GM21717 (cell line): ENCODE measurements at regions not wholly inside any gene's neighbourhood (a gene's known extent, or its start where the extent isn't known, plus 50 kb on each side); places are given as distances from the start of the nearest gene placed in this dataset.
"Not testable (repeated sequence)": the region's sequence is repeated elsewhere in the genome, so short reads cannot be mapped to it uniquely, and the experiment has no call there.

Experiments used
- ATAC-seq: cut with Tn5 transposase; IDR thresholded peaks from one replicate; pipeline ENCODE4 v1.9.1; 2021; ENCODE audit warnings: mild to moderate bottlenecking, moderate library complexity; ENCODE audit not compliant: unreplicated experiment

DNA sequence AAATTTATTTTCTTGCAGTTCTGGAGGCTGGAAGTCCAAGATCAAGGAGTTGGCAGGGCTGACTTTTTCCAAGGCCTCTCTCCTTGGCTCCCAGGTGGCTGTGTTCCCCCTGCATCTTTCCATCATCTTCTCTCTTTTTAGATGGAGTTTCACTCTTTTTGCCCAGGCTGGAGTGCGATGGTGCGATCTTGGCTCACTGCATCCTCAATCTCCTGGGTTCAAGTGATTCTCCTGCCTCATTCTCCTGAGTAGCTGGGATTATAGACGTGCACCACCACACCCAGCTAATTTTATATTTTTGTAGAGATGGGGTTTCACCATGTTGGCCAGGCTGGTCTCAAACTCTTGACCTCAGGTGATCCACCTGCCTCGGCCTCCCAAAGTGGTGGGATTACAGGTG lies 411.1 kb downstream of the RPS24 start:
- ATAC-seq: not testable (repeated sequence)

- no peak for ATAC-seq
Measured at GRCh38 chr10:78445308-78445707, 411.6 kb downstream of the RPS24 start.

DNA sequence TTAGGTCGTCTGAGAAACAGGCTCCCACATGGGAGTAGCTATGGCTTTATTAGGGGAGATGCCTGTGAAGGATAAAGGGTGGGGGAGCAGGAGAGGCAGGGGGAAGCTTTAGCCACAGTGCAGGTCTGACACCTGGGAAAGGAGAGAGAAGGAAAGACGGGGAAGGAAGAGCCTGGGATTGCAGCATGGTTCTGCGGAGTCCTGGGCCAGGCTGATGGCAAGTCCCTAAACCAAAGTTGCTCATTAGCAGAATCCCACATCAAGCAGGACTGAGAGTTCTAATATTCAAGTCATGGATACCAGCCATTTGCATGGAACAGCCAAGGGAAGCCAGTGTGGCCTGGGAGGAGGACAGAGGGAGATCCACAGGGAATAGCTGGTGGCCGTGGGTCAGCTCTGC lies 414.8 kb downstream of the RPS24 start:
- ATAC-seq: no peak

- ATAC-seq: no peak
Measured at GRCh38 chr10:78448994-78449418, 415.3 kb downstream of the RPS24 start.

DNA sequence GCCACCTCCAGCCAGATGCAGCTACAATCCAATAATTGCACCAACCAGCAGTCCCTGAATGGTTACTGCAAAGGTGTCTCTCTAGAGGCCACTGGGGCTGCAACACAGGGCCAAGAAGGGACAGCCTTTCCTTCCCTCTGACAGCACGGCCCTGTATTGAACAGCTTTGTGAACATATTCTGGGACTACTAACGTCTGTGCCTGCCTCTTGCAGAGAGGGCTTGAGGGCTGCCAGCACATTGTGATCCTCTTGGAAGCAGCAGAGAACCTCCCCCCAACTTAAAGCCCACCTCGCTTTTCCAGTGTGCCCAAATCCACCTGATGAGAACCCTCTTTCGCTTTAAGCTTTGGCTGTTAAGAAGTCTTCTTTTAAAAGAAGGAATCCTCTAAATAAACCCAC lies 415.9 kb downstream of the RPS24 start:
- no peak for ATAC-seq

DNA sequence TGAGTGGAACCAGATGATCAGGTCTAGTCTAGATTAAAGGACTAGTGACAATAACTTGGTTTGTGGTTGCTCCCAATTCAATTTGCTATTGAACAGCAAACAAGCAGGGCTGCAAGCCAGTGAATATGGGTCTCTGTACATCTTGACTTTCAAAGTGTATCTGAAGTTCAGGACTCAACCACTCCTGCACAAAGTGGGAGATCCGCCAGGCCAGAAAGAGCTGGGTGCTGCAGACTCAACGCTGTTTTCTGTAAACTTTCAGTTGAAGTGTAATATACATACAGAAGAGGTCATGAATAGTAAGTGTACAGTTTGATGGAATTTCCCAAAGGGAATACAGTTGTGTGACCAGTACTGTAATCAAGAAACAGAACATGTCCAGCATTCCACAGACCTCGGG lies 416.6 kb downstream of the RPS24 start:
- ATAC-seq: no peak

DNA sequence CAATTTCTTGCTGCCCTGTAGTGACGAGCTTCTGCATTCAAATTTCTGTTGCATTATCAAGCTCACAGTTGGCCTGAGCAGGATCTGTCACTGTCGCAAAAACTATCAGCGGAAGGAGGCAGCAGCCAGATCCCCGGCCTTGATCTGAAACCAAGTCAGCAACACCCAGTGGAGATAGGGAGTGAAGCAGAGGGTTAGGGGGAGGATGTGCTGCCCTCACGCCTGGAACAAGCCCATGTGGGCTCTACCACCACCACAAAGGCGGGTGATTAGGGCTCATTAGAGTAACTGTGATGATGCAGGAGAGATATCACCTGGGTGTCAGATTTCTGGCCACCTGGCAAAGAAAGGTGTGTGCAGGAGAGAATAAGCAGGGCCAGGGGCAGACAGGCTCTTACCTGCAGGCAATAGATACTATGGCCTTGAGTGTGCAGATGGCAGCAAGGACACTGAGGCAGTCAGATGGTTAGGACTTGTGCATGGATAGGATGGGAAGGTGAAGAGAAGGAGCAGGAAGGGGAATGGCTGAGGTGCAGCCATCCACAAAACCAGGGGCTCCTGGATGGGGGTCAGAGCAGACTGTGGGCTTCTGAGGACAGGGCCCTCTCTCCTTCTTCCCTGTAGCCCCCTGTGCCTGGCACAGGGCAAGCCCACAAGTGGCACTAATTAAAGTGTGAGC lies 417.3 kb downstream of the RPS24 start:
- no peak for ATAC-seq

GRCh38 chr10:78451592-78451991 lies 417.9 kb downstream of the RPS24 start:
- no peak for ATAC-seq

DNA sequence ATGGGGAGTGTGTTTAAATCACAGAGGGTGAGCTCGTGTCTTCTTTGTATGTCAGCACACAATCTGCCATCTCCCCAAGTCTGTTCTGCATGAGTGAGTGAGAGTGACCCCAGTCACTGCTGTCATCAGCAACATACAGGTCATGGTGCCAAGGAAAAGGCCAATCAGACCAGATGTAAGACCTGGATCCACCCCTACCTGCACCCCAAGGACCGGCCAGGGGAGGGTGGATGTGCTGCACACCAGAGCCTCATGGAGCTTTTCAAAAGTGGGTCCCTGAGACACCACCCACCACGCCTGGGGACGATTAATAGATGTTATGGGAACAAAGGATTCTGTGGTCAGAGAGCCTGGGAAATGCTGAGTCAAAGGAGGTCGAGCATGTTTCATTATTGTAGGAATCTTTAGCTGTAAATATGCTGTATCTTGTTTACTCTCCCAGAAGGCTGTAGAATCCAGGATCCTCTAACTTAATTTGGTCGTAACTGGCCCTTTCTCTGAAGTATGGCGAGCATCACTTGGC lies 420.5 kb downstream of the RPS24 start:
- no peak for ATAC-seq

- ATAC-seq: no peak
Measured at GRCh38 chr10:78455236-78455635, 421.6 kb downstream of the RPS24 start.

DNA sequence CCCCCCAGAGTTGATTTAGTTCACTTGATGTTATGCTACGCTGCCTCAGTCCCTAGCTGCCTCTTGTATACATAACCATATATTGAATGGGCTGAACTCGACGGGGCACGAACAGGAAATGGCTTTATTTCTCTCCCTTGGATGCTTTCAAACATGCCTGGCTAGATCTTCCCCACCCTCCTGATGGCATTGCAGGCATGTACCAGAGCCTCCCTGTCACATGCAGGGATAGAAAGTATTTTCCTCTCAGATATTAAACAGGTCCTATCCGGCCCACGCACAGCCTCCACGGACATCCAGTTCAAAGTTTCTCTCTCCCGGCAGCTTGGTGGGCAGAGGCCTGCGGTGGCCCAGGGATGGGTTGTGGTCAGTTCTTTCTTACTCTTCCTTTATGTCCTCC lies 422.1 kb downstream of the RPS24 start:
- ATAC-seq: no peak

GRCh38 chr10:78456649-78457400 lies 423.2 kb downstream of the RPS24 start:
- no peak for ATAC-seq

- no peak for ATAC-seq
Measured at GRCh38 chr10:78457804-78458482, 424.3 kb downstream of the RPS24 start.

DNA sequence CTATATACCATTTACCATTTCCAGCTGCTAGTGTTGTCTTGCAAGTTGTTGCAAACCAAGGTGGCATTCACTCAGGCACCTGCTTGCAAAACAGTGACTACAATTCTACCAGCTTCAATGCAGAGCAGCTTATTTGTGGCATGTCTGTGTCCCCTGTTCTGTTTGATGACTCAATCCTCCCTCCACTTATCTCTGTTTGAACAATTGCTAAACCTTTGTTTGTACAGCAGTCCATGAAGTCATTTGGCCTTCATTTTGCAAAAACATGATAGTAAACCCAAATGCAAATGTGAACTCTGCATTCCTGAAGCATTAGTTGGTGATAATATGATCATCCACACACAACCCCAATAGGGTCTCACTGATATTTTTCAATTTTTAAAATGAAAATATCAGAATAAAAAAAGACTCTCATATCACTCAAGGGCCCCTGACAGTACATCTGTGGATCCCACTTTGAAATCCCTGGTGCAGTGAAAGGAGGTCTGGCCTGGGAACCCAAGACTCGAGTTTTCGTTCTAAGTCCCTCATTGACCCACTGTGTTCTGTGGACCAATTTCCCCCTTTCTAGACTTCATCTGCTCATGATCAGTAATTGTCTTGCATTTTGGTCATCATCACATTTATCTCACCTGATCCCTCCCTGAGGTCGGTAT lies 425.4 kb downstream of the RPS24 start:
- ATAC-seq: no peak

DNA sequence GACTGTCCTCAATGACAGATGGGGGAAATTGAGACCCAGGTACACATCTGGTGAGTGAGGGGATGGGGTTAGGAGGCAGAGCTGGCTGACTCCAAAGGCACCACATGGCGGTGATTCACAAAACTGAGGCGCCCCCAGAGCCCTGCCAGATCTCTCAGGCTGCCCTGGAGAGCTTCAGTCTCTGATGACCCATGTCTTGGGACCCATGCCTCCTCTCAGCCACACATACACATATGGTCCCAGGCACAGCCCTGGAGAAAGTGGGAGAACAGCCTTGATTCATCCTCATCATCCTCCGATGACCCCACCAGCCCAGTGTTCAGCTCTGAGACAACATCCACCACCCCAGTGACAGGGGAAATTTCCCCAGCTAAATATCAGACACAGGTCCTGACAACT lies 426.0 kb downstream of the RPS24 start:
- no peak for ATAC-seq

DNA sequence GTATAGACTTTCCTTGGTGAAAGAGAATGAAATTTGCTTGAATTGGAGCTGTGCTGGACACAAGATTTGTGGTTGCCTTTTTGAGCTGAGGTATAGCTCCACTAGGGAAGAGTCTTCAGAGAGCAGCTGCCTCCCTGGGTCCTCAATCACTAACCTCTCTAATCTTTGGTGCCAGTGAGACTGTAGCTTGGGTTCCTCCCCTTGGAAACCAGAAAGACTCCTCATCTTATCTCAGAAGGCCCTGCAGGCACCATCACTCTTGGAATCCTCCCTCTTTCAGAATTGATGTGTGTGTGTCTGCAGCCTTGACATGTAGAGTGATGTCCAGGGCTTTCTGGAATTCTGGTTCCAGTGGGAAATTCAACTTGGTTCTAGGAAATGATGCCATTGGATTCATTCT lies 426.5 kb downstream of the RPS24 start:
- no peak for ATAC-seq

- no peak for ATAC-seq
Measured at GRCh38 chr10:78461333-78461732, 427.7 kb downstream of the RPS24 start.

DNA sequence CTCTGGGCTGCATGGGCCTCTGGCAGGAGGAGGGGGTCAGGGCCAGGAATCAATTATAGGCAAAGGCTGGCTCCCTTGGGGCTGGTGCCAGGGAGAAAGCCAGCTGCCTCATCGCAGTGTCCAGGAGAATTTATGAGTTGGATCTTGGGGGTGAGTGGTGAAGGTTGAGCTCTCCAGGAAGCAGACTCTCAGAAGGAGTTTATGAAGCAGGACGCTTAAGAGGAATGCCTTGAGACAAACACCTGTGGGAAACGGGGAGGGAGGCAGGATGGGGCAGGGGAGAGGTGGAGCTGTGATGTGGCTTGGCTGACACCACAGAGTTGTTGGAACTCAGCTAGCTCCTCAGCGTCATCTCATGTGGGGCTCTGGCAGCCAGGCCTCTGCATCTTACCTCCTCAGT lies 428.5 kb downstream of the RPS24 start:
- no peak for ATAC-seq

GRCh38 chr10:78462726-78463228 lies 429.1 kb downstream of the RPS24 start:
- no peak for ATAC-seq

- no peak for ATAC-seq
Measured at GRCh38 chr10:78464118-78464855, 430.6 kb downstream of the RPS24 start.
